GM21619 (cell line): ENCODE measurements at regions not wholly inside any gene's neighbourhood (a gene's known extent, or its start where the extent isn't known, plus 50 kb on each side); places are given as distances from the start of the nearest gene placed in this dataset.
"Not testable (repeated sequence)": the region's sequence is repeated elsewhere in the genome, so short reads cannot be mapped to it uniquely, and the experiment has no call there.

Experiments
- ATAC-seq: cut with Tn5 transposase; IDR thresholded peaks from one replicate; pipeline ENCODE4 v1.9.1; 2021; ENCODE audit not compliant: unreplicated experiment

DNA sequence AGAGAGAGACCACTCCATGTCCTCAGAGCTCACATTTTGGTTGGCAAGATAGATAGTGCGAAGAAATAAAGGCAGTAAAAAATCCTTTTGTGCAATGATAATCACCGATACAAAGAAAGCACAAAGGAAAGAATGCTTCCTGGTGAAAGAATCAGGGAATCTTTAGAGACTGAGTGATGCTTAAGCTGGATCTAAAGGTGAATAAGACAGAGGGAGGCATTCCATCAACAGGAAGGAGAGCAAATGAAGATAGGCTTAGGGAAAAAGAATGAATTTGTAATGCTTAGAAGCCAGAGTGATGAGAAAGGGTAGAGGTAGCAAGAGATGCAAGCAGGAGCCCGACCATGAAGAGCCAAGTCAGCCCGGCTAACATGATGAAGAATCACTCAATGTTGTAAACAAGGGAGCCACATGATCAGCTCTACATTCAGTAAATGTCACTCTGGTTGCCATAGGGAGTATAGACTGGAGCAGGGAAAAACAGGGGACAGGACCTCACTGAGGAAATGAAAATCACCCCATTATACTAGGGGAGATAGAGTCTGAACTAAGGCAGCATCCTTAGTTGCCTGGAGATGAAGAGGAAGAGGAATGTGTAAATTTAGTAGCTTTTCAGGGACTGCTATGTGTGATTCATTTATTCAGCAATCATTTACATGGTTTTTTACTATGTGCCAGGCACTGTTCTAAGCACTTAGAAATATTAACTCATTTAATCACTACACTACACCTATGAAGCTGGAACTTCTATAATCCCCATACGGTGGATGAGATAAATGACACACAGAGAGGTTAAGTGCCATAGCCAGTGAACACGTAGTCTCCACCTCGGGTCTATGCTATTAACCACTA lies 402.6 kb upstream of the NFIA start:
- no peak for ATAC-seq

- no peak for ATAC-seq
Observed at GRCh38 chr1:60678802-60679201, 403.6 kb upstream of the NFIA start.

DNA sequence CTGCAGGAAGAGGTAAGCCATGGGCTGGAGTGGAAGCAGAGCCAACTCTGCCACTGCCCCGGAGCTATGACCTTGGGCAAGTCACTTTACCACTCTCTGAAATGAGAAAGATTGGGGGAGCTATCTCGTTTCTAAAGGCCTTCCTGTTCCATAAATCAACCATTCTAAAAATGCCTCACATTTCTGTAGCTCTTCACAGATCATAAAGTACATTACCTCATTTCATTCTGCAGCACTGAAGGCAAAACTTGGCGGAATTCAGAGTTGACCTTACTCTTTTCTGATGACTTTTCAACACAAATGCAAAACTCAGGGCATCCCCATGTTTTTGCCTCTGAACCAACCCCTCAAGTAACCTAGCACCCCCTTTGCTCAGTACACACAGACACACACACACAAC lies 404.0 kb upstream of the NFIA start:
- no peak for ATAC-seq

- no peak for ATAC-seq
Observed at GRCh38 chr1:60672449-60672848, 409.9 kb upstream of the NFIA start.

DNA sequence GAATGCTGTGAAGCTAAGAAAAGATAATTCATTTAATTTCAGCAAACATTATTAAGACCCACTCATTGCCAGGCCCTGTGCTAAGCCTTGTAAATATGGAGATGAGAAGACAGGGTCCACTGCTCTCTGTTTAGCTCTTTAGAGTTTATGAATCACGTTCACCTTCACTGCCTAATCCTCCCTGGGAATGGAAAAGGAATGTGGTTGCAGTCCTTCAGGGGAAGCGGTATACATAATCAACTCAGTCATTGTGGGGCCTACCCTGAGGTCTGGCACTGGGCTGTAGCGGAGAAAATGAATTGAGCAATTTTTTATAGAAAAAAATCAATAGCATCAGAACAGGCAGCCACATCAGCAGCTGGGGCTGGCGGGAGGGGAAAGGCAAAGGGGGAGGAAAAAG lies 412.1 kb upstream of the NFIA start:
- no peak for ATAC-seq

- ATAC-seq: no peak
Observed at GRCh38 chr1:60668585-60668984, 413.8 kb upstream of the NFIA start.

- no peak for ATAC-seq
Observed at GRCh38 chr1:60665311-60665710, 417.1 kb upstream of the NFIA start.

- ATAC-seq: no peak
Observed at GRCh38 chr1:60664086-60664625, 418.2 kb upstream of the NFIA start.

GRCh38 chr1:60662486-60663044 lies 419.8 kb upstream of the NFIA start:
- ATAC-seq: no peak

DNA sequence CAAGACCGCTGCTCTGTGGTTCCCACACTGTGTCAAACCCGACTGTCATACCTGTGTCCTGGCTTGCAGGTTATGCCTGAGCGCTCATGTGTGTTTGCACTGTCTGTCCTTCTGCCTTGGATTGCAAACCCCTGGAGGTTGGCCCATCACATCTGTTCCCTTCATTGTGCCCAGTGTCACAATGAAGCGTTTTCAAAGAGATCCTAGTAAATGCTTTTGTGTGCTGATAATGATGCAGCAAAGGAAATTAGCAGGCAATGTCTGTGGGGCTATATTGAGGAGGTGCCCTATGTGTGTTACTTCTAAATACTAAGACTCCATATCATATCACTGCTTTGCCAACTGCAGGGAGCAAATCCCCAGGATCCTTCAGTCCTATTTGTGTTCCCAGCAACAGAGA lies 424.4 kb upstream of the NFIA start:
- ATAC-seq: no peak

DNA sequence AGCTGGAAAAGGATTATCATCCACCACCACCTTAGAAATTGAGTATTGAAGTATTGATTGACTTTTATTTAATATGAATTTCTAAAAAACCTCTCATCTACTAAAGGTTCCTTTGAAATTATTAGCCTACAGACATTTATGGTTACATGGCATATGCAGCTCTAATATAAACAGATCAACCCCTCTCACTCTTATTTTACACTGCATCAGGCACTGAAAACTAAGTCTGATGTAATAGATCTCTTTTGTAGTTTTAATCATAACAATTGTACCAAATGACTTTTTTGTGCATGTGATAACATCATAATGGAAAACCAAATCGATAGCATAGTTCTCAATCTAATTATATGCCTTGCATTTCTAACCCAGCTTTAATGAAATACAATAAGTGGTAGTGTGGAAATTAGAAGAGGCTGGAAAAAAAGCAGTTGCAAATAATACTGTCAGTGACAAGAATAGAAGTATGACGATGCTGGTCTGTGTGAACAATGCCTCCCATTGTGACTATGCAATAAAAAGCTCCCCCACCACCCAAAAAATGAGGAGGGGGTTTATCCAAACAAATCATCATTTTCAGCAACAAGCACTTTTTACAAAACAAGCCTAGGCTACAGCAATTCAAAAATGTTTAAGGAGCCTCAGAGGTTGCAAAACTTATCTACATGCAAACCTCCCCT lies 426.5 kb upstream of the NFIA start:
- no peak for ATAC-seq

DNA sequence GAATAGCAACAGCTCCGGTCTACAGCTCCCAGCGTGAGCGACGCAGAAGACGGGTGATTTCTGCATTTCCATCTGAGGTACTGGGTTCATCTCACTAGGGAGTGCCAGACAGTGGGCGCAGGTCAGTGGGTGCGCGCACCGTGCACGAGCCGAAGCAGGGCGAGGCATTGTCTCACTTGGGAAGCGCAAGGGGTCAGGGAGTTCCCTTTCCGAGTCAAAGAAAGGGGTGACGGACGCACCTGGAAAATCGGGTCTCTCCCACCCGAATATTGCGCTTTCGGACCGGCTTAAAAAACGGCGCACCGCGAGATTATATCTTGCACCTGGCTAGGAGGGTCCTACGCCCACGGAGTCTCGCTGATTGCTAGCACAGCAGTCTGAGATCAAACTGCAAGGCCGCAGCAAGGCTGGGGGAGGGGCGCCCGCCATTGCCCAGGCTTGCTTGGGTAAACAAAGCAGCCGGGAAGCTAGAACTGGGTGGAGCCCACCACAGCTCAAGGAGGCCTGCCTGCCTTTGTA lies 442.3 kb upstream of the NFIA start:
- ATAC-seq: not testable (repeated sequence)

- ATAC-seq: no peak
Observed at GRCh38 chr1:60639287-60639686, 443.1 kb upstream of the NFIA start.

DNA sequence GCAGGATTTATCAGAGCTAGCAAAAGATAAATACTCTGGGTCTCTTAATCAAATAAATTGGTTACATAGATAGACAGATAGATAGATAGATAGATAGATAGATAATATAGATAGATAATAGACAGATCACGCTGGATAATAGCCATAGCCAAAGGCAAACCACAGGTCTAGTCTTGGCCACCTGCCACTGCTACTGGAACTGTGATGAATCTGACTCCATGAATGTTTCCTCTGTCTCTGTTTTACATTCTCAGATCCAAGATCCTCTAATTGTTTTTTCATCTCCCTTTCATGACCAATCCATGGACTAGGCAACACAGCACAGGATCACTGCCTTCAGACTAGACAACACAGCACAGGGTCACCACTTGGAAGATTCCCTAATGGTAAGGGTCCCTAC lies 444.7 kb upstream of the NFIA start:
- ATAC-seq: no peak

GRCh38 chr1:60636946-60637345 lies 445.4 kb upstream of the NFIA start:
- ATAC-seq: no peak

DNA sequence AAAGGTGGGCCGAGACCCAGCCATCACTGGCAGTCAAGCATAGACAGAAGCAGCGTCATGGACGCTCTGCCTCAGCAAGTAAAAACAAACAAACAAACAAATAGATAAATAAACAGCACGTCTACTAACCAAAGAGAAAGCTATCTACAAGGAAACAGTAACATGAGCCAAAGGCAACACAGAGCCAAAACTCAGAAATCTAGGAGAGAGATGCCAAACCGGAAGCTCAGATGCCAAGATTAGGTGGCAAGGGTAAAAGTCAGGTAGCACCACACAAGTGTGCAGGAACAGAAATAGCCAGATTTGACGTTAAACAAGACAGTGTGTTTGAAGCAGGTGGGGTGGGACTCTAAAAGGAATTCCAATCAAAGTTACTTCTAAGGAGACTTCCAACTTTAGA lies 448.3 kb upstream of the NFIA start:
- ATAC-seq: no peak

- no peak for ATAC-seq
Observed at GRCh38 chr1:60622486-60622885, 459.9 kb upstream of the NFIA start.

DNA sequence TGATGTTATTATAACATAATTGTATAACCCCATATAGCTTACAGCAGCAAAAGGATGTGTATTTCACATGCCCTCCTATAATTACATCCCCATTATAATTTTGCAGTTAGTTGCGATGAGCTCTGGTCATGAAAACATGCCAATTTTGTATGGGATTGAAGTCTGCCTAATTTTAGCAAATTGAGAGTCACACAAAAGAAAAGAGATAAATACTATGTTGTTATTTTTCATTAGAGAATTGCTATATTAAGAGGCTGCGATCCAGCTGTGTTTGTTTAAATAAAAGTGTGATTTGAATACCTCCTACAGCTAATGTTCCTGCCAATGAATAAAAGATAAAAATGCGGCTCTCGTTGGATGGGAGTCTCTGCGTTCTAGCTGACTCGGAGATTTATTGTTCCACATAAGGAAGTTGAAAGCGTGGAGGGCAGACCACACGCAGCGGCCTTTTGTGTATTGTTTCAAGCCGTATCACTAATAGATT lies 461.0 kb upstream of the NFIA start:
- ATAC-seq: no peak

DNA sequence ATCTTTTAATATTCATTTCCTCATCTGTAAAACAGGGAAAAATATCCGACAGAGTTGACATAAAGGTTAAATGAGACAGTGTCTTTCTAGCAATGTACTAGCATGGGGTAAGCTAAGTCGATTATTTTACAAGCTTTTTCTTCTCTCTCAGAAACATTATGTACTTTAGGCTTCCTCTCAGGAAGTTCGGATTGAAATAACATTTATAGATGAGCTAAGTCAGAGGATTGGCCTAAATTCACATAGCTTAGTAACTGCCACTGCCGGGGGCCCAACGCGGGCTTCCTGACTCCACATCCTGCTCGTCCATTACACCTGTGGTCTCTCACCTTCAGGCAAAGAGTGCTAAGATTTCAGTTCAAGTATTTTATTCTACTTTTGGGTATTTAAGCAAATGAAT lies 462.3 kb upstream of the NFIA start:
- no peak for ATAC-seq

DNA sequence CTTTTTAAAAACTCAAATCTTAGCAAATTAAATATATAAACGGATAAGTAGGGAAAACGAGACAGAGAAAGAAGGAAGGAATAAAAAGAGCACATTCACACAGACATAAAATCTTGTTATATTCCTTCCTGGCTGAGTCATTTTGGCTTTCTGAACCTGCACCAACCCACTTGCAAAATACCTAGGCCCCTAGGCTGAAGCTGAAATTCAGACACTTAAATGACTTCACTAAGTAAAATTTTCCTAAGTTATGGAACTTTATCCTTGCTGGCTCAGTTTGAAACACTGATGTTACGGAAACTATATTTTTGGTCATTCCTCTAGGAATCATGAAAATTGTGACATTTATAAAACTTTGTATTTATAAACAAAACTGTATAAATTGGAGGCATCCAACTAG lies 462.8 kb upstream of the NFIA start:
- no peak for ATAC-seq

DNA sequence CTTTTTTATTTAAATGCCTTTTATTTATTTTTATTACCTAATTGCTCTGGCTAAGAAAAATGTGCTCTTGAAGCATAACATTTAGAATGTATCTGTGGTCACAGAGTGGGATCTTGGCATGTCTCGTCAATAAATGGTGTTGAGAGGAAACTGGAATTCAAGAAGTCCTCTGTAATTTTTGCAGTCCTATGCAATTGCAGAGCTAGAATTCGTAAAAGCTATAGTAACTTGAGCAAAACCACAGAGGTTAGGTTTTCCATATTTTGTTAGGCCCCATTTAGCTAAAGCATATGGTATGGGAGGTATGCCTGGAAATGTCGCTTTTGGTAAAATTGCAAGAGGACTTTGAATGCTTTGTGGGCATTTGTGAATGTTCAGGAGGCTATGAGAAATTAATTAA lies 466.7 kb upstream of the NFIA start:
- no peak for ATAC-seq

DNA sequence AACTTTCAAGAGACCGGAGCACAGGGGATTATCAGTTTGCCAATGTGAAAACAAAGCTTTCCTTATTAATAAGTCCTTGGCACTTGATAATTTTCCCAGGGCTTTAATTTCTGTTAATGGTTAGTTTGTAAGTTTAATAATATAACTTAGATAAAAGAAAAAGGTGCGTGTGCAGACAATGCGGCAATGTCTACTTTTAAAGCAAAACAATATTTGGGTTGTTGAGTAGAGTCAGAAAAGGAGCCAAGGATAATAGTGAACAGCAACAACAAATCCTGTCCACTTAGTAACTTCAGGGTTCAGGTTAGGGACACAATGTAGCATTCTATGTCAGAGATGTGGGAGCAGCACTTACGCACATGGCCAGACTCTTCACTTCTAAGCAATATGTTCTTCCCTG lies 469.6 kb upstream of the NFIA start:
- no peak for ATAC-seq
